Ovary (tissue), 3 donors: ENCODE measurements at regions not wholly inside any gene's neighbourhood (a gene's known extent, or its start where the extent isn't known, plus 50 kb on each side); places are given as distances from the start of the nearest gene placed in this dataset.
"Not testable (repeated sequence)": the region's sequence is repeated elsewhere in the genome, so short reads cannot be mapped to it uniquely, and the experiment has no call there.

ENCODE experiments used
- CTCF ChIP-seq, 3 donors: fragments of 450-650 bp in 2 of 3; fragments of 200-600 bp in 1 of 3; IDR thresholded peaks; one replicate each; pipeline versions ENCODE4 v1.5.1 to v1.8.0; 2016 to 2022; ENCODE audit warnings: antibody characterized with exemption in 3 of 3, mild to moderate bottlenecking in 1 of 3
- POLR2A ChIP-seq: fragments of 450-650 bp; IDR thresholded peaks from one replicate; pipeline ENCODE4 v1.6.1; 2017; ENCODE audit warnings: antibody characterized with exemption, mild to moderate bottlenecking, moderate library complexity
- donor health status: DM: no; HTN: no; CAD: no.

- TF ChIP-seq CTCF (IDR thresholded peaks at IDR 0.05); POLR2A: not testable (repeated sequence)
These were observed 129.7 kb downstream of the FAM72C start for GRCh38 chr1:143842058-143842457.
